SK-N-SH treated with all-trans-retinoic acid at 6 μM for 48 hours (cell line): ENCODE measurements at regions not wholly inside any gene's neighbourhood (a gene's known extent, or its start where the extent isn't known, plus 50 kb on each side); places are given as distances from the start of the nearest gene placed in this dataset.

ENCODE experiments used
- CREB5 ChIP-seq: fragments of 250-450 bp; sonication (Bioruptor Pico); IDR thresholded peaks from 2 replicates; pipeline ENCODE4 v1.5.1; 2020; ENCODE audit warnings: low read depth, mild to moderate bottlenecking, moderate library complexity
- ESRRG ChIP-seq: fragments of 250-450 bp; sonication (Bioruptor Pico); IDR thresholded peaks from 2 replicates; pipeline ENCODE4 v1.6.1; 2021; ENCODE audit warnings: mild to moderate bottlenecking
- PATZ1 ChIP-seq: fragments of 250-450 bp; sonication (Bioruptor Pico); IDR thresholded peaks from 2 replicates; pipeline ENCODE4 v1.8.0; 2020; ENCODE audit warnings: mild to moderate bottlenecking, moderate library complexity, borderline replicate concordance
- RARB ChIP-seq: fragments of 250-450 bp; sonication (Bioruptor Pico); IDR thresholded peaks from 2 replicates; pipeline ENCODE4 v1.8.0; 2021; ENCODE audit warnings: mild to moderate bottlenecking, moderate library complexity
- TOX ChIP-seq: fragments of 250-450 bp; sonication (Bioruptor Pico); IDR thresholded peaks from 2 replicates; pipeline ENCODE4 v1.8.0; 2021; ENCODE audit warnings: mild to moderate bottlenecking, moderate library complexity, borderline replicate concordance
- ZFP3 ChIP-seq: fragments of 250-450 bp; sonication (Bioruptor Pico); IDR thresholded peaks from 2 replicates; pipeline ENCODE4 v1.5.0; 2020; ENCODE audit warnings: mild to moderate bottlenecking, moderate library complexity
- ZFP30 ChIP-seq: fragments of 450-650 bp; formaldehyde crosslinking; IDR thresholded peaks from 2 replicates; pipeline ENCODE4 v1.5.0; 2022; ENCODE audit warnings: mild to moderate bottlenecking, moderate library complexity
- ZNF8 ChIP-seq: fragments of 450-650 bp; formaldehyde crosslinking; IDR thresholded peaks from 2 replicates; pipeline ENCODE4 v1.5.0; 2020; ENCODE audit warnings: mild to moderate bottlenecking, moderate library complexity

GRCh38 chr13:74978591-74978990 lies 503.4 kb downstream of the TBC1D4 start:
- TF ChIP-seq ZNF8 (no peak), RARB (no peak), ZFP30 (CRISPR knock-in tag) (no peak), CREB5 (CRISPR knock-in tag) (no peak), ESRRG (CRISPR knock-in tag) (no peak), ZFP3 (no peak), PATZ1 (no peak), TOX (CRISPR knock-in tag) (no peak)
